ENCODE measurements at regions not wholly inside any gene's neighbourhood (a gene's known extent, or its start where the extent isn't known, plus 50 kb on each side); places are given as distances from the start of the nearest gene placed in this dataset.

- no peak for DNase-seq
These were observed 114.7 kb upstream of the ADCY1 start for GRCh38 chr7:45459476-45459875.

- no peak for DNase-seq
These were observed 113.8 kb upstream of the ADCY1 start for GRCh38 chr7:45460379-45460778.

GRCh38 chr7:45461026-45461425 is 113.1 kb upstream of the ADCY1 start:
- no peak for DNase-seq

GRCh38 chr7:45469103-45469502 is 105.1 kb upstream of the ADCY1 start:
- no peak for DNase-seq

GRCh38 chr7:45470031-45470430 is 104.1 kb upstream of the ADCY1 start:
- DNase-seq: no peak

- DNase-seq: no peak
These were observed 94.4 kb upstream of the ADCY1 start for GRCh38 chr7:45479781-45480180.

GRCh38 chr7:45482451-45482850 is 91.7 kb upstream of the ADCY1 start:
- DNase-seq: no peak

GRCh38 chr7:45484094-45484493 is 90.1 kb upstream of the ADCY1 start:
- DNase-seq: no peak

GRCh38 chr7:45486575-45486974 is 87.6 kb upstream of the ADCY1 start:
- no peak for DNase-seq

- DNase-seq: no peak
These were observed 79.3 kb upstream of the ADCY1 start for GRCh38 chr7:45494885-45495284.

GRCh38 chr7:45495618-45496017 is 78.5 kb upstream of the ADCY1 start:
- DNase-seq: no peak

- no peak for DNase-seq
These were observed 73.9 kb upstream of the ADCY1 start for GRCh38 chr7:45500257-45500656.

- DNase-seq: no peak
These were observed 72.4 kb upstream of the ADCY1 start for GRCh38 chr7:45501791-45502190.

GRCh38 chr7:45506059-45506458 is 68.1 kb upstream of the ADCY1 start:
- DNase-seq: no peak

- no peak for DNase-seq
These were observed 64.9 kb upstream of the ADCY1 start for GRCh38 chr7:45509222-45509621.

- no peak for DNase-seq
These were observed 62.2 kb upstream of the ADCY1 start for GRCh38 chr7:45511721-45512597.

GRCh38 chr7:45514944-45515343 is 59.2 kb upstream of the ADCY1 start:
- no peak for DNase-seq

- no peak for DNase-seq
These were observed 58.8 kb upstream of the ADCY1 start for GRCh38 chr7:45515346-45515745.
